ENCODE measurements at regions not wholly inside any gene's neighbourhood (a gene's known extent, or its start where the extent isn't known, plus 50 kb on each side); places are given as distances from the start of the nearest gene placed in this dataset.

GRCh38 chr1:212528501-212528900 is 80.1 kb upstream of the ATF3 start:
- TF ChIP-seq CTCF (IDR thresholded peaks at IDR 0.05) (no peak), EZH2 (IDR thresholded peaks at IDR 0.05; ENCODE audit: borderline replicate concordance, insufficient read depth, low read depth, low read length, poor library complexity, severe bottlenecking) (no peak)
